Activated T-cell treated with anti-CD3 and anti-CD28 coated beads for 1 hour (primary cell): ENCODE measurements at regions not wholly inside any gene's neighbourhood (a gene's known extent, or its start where the extent isn't known, plus 50 kb on each side); places are given as distances from the start of the nearest gene placed in this dataset.
"Not testable (repeated sequence)": the region's sequence is repeated elsewhere in the genome, so short reads cannot be mapped to it uniquely, and the experiment has no call there.

ENCODE experiments used
- DNase-seq: peaks from one replicate; pipeline ENCODE4 v3.0.0-alpha.2; 2020; ENCODE audit warnings: low read depth

DNA sequence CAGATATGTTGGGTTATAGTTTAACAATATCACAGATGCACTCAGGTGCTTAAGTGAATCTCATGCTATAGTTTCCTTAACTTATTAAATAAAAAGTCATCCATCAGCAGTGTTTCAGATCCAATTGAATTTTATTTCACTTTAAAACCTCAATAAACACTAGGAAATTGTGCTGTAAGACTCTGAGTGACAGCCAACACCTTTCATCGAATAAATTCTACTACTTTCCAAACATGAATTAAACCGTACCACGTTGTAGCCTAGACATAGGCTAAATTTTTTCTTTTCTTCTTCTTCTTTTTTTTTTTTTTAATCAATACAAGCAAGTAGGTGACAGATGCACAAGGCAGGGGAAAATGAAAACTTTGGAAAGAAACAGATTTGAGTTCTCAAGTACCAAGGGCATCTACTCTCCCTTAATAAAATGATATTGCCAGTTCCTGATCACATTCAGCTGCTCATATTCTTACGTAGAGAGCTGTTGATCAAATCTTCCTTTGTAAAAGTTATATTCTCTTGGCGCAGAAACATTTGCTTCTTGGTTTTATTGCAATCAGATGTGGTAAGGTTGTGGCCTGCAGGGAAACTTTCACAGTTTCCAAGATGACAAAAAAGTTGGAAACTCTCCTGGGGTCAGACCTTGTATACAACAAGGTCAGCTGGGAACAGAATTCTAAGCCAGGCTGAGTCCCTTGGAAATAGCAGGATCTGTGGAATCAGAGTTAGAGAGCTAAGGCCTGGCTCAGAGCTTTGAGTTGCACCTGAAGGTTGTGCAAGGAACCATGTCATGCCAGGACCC, 147.7 kb downstream of the CD47 start:
- no peak for DNase-seq

DNA sequence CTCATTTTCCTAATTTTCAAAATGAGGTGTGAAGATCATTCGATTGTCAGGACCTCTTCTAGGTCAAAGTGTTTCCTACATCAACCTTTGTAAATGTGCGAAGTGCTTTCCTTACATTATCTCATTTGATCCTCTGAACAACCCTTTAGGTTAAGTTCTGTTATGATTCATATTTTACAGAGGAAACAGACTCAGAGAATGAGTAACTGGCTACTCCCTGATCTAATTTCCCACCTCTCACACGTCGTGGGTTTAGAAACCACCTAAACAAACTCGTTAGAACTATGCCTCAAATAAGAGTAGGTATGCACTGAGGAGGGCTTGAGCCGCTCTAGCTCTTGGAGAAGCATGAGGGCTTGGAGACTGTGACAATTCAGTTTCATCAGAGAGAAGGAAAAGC, 148.6 kb downstream of the CD47 start:
- DNase-seq = no peak

DNA sequence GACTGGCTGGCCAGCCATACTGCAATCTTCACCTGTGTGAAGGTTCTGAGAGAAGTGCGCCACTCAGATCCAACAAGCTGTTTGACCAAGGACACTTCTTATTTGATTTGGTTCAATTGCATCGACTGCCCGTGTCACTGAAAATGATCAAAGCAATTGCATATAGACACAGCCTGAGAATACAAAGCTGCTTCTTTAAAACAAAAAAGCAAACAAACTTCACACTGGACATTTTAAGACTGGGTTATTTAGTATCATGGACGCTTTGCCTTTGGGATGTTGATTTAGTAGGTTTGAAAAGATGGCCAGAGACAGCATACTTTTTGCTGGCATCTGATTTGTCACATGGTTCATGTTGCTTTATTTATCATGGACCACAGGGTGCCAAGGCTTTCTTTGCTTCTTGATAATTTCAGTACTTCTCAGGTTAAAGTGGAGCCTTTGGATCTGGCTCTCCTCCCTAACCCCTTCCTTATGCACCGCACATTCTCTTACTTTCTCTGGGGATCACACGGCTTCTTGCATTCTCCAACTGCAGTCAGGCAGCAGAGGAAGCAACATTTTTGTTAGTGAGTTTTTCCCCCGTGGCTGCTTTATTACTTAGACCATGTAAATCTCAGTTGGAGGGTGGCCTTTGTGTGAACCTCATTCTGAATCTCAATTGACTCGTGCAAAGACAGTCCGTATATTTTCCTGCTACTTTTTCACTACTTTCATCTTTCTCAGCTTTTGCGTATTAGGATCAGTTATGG, 151.0 kb downstream of the CD47 start:
- no peak for DNase-seq

DNA sequence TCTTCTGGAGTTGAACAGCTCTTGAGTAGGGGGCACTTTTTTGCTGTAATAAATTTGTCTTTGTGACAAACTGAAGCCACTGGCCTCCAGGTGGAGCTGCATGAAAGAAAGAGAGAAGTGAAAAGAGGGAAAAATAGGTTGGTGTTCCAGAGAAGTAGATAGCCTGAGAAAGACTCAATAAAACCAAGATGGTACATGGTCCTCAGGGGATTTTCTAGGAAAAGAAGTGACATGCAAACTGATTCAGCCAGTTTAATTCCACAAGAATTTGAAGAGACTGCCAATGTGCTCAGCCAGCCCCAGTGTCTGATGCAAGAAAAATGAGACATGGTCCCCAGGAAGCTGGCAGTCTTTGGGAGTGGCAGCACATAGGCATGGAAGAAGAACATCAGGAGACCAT, 152.7 kb downstream of the CD47 start:
- DNase-seq = no peak

DNA sequence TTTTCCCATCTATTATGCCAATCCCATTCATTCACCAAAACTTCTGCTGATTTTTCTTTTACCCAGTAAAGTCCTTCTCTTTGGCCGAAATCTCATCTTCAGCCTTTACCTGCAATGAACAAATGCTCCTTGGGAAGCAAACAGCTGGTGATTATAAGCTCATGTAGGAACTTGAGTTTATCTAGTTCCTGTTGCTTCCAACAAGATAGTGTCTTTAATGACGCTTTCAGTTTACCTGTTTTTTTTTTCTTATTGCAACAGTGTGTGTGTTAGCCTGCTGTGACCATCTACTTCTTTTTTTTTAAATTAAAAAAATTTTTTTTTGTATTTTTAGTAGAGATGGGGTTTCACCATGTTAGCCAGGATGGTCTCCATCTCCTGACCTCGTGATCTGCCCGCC, 156.0 kb downstream of the CD47 start:
- no peak for DNase-seq

DNA sequence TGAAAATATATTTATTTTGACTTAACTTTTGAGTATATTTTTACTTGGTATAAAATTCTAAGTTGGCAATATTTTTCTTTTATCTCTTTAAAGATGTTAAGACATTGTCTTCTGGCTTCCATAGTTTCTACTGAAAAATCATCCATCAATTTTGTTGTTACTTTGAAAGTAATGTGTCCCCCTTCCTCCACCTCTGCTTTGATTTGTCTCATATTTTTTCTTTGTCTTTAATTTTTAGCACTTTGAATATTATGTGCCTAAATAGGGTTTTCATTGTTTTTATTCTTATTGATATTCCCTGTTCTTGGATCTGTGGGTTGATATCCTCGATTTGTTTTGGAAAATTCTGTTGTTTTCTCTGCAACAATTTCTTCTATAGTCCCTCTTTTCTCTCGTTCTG, 157.4 kb downstream of the CD47 start:
- no peak for DNase-seq

DNA sequence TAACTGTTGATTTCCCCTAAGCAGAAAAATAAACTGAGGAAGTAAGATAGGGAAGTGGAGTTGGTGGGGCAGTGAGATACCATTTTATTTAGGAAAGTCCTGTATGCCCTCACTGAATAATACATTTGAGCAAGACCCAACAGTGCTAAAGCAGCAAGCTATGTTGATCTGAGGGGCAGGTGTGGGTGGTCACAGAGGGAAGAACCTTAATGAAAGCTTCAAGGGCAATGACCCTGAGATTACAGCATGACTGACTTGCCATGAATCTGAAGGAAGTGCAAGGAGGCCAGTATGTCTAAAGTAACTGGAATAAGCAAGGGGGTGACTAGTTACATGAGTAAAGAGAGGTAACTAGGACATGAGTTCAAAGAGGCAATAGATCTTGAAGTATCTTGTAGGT, 159.5 kb downstream of the CD47 start:
- no peak for DNase-seq

DNA sequence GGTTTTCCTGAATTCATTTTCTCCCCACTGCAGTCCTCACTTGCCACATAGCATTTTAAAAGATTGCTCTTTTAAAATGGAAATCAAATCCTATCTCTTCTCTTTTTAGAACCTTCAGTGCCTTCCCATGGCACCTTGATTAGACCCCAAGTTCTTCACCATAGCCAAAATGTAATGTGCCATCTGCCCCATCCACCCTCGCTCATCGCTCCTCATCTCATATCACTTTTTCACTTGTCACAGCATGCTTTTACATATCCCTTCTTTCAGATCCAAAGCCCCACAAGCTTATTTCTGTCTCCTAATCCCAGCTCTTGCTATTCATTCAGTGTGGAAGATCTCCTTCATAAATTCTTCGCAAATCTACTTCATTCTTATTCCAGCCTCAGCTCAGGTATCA, 161.7 kb downstream of the CD47 start:
- DNase-seq = no peak

DNA sequence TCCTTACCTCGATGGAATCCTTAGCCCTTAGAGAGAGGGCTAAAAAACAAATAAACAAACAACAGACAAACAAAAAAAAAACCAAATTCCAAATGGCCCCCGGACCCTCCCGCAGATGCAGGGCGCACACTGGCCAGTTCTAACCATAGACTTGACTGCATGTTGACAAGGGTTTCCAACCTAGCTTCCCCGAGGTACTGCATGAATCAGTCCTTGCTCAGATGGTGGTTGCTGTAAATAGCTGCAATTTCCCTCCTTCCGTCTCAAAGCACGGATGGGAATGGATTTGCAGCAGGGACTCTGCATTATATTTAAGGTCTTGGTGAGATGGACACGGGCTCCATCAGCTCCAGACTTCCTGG, 162.8 kb downstream of the CD47 start:
- DNase-seq = no peak

DNA sequence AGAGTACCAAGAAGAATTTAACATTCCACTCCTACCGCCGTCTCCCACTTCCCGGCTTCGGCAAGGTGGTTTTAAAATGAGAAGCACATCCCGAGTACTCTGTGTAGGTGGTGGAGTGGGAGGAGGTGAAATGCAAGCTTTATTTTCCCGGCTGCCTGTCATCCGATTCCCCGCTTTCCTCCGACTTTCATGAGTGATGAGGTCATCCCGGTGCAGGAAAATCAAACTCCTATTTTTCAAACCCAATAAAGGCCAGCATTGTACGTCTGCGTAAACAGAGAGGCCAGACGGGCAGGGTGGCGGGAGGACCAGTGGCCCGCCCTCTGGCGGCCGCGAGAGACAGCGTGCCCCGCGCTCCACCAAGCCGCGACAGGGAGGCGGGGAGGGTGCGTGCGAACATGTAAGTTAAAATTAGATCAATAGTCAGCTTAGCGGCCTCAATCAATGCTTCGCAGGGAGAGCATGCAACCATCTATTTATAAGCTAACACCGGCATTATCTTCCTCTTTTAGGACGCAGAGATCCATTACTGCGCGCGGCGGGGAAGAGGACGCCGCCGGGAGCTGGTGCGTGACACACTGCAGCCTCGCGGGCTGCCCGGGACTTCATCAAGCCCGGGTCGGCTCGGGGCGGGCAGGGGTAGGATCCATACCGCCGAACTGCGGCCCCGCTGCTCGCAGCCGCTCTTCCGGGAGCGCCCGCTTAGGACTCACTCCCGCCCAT, 163.3 kb downstream of the CD47 start:
- peak; percentile 57 for DNase-seq

DNA sequence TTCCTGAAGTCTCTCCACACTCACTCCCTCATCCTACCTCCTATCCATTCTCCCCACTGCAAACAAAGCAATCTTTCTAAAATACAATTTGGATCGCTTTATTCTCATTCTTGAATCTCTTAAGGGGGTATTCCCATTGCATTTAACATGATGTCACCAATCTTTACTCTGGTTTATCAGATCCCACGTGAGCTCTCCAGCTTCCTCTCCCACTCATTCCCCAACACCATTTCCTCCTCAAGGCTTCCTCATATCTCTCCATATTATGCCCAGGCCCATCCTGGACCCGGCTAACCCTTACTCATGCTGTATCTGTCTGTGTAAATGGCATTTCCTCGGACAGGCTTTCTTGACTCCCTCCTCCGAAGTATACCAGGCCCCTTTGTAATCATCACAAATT, 165.0 kb downstream of the CD47 start:
- no peak for DNase-seq

DNA sequence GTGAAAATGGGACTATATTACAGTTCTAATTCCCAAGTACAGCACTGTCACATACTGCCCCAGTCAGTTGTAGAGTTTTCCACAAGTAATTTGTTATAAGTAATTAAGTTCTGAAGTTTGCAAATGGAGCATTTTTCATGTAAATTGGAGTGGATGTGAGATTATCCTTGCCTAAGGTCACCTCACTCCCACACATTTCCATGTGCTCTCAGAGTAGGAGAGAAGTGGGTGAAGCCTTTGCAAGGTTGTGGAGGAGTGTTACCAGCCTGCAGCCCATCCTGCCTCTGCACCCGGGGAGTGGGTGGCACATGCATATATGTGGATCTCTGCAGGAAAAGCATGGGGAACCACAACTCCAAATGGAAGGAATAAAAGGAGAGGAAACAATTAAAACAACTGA, 169.8 kb downstream of the CD47 start:
- DNase-seq = no peak

DNA sequence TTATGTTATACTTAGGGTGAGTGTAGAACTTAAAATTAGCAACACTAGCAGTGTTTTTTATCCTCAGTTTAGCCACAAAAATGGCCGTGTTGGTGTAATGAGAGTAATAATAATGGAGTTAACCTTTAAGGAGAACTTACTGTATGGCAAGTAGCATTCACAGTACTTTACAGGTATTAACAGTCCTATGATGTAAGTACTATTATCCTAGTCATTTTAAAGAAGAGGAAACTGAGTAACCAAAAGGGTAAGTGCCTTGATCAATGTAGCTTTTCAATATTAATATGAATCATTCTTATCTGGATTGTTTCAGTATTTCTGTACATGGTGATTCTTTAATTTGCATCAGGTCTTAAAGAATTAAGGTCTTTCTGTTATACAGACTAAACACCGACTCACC, 170.3 kb downstream of the CD47 start:
- DNase-seq = no peak

DNA sequence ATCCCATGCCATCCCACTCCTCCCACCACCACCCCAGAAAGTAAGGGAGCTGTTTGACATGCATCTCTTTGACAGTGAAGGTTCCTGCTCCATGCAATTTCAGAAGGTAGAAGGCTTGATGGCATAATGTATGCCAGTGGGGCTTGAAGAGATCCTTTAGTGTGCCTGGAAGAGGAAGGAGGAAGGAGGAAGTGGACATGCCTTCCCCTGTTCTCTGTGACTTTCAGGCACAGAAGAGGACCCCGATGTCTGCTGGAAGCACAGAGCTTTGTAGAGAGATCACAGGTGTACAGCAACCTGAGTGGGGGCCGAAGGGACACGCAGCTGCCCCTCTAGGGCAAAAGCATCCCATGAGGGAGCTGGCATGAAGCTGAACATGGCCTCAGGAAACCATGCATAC, 171.6 kb downstream of the CD47 start:
- no peak for DNase-seq

DNA sequence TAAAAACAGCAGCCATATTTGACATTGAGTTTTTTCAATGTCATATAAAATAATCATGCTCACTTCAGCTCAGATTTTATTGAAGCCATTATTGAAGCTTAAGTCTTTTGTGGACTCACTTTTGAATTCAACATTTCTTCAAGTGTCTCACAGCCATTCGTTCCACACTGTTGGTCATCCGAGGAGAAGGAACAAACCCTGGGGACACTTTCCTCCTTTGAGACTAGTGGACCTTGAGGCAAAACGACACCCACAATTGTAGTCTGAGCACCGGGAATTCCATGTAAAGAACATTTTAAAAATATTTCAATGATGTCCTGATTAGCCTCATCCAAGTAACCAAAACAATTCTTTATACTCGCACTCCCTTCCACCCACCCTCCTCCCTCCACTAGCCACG, 174.7 kb downstream of the CD47 start:
- DNase-seq = no peak

DNA sequence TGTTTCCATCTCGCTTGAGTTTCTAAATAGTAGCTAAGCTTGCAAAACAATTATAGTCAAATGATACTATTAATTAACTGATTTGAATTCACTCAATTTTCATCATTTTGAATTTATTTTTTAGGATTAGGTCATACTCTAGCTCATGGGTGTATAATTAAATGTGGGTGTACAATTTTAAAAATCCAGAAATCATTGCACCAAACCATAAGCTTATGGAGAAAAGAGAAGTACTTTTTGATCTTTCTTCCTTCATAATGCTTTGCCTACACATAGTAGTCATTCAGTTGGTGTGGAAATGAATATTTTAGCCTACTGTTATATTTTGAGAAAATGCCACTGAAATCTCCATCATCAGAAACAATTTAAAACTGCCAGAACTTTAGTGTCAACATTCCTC, 175.1 kb downstream of the CD47 start:
- DNase-seq = no peak

DNA sequence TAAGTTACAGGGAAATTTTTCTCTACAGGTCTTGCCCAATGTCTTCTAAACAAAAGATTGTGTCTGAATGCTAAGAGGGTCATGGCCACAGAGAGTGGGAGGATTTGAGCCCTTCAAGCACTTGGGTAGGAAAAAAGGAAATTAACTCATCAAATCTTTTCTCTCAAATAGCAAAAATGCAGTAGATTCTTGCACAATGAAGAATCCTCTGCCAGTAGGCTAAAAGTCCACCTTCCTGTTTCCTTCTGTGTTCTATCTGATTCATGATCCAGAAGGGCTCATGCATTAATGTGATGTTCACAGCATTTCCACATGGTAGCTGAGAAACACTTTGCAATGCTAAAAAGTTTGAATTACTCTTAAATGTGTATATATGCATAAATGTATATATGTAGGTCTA, 177.1 kb downstream of the CD47 start:
- DNase-seq = no peak

DNA sequence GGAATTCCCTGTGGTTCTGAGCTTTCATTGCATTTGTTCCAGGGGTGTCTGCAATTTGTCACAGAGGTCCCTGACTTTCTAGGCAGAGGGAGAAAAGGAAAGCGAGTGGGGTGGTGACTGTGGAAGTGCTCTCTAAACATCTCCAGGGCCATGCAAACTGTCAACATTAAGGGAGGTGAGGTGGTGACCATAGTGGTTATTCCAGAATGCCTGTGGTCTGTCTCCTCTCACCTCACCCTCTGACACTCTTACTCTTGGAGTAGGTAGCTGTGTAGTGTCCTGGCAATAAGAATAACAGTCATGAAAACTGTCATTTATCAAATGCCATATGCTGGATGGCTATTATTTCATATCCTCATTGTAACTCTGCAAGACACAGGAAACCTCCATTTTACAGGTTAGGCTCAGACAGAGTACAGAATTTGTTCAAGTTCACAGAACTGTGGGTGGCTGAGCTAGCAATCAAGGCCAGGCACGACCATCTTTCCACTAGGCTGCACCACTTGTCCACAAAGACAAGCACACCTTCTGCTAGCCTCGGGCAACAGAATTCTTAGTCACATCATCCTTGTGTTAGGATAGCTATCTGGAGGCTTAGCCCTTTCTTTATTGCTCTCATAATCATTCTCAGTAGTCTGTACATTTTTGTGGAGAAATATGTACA, 179.4 kb downstream of the CD47 start:
- no peak for DNase-seq

DNA sequence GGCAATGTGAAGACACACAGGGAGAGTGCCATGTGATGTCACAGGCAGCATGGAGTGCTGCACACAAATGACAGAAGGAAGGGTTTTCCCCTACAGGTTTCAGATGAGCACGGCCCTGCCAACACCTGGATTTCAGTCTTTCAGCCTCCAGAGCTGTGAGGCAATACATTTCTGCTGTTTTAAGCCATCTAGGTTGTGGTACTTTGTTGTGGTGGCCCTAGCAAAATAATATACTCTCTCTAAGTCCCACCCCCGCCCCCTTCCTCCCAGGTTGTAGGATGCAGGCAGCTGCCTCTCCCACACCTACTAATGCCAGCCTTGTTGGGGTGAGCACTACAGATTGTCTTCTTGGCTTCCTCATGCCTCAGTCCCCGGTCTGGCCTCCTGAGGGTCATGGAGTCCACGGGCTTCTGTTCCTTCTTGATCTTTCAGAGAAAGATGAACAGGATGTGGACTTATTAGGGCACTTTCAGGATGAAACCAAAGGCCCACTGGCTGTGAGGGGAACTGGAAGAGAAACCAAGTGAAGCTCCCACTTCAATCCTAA, 180.0 kb downstream of the CD47 start:
- no peak for DNase-seq

DNA sequence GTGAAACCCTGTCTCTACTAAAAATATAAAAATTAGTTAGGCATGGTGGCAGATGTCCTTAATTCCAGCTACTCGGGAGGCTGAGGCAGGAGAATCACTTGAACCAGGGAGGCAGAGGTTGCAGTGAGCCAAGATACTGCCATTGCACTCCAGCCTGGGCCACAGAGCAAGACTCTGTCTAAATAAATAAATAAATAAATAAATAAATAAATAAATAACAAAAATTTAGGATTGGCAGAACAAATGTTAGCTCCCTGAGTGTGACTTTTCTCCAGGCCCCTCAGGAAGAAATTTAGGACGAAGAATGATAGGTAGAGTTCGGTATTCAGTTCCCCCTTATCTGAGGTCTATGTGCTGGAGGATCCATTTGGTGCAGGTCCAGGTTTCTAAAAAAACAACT, 181.2 kb downstream of the CD47 start:
- not testable (repeated sequence) for DNase-seq

DNA sequence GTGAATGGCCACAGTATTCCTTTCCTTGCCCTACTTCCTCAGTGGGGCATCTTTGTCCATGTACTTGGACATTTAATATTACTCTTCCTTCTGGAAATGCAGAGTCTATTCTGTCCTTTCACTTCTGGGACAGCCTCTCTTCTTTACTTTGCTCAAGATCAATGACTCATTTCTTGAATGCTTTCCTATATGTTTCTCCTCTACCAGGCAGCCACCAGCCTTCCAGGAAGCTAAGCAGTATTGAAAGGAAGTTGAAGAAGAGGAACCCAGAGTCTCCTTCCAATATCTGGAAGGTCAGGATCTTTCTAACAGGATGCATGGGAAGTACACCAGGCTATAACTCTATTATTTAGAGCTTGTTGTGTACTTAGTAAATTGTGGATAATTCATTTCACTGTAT, 182.8 kb downstream of the CD47 start:
- no peak for DNase-seq

DNA sequence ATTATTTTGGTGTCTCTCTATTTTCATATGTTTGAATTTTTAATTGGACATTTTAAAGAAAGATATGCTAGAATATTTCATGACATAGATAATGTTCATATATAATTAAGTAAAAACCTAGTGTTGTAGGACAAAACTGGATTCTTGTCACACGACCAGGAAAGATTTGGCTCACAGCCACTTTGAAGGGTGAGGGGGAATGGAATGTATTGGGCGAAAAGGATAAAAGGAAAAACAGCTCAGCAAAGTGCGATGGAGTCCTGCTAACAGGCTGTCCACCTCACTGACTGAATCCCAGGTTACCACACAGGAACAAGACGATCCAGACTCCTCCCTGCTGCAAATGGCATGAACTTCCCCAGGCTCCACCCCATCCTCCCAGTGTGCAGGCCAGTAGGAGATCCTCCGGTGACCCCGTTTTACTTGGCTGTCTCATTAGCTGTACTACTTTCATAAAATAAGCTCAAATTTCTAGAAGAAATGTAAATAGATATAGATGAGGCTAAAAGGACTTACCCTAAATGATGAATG, 186.2 kb downstream of the CD47 start:
- no peak for DNase-seq
